Keratinocyte (primary cell): ENCODE measurements at regions not wholly inside any gene's neighbourhood (a gene's known extent, or its start where the extent isn't known, plus 50 kb on each side); places are given as distances from the start of the nearest gene placed in this dataset.

Source experiments
- DNase-seq: peaks from one replicate; pipeline ENCODE4 v3.0.0-alpha.2; 2011; ENCODE audit warnings: low read depth, missing footprints, low spot score
- FAIRE-seq: peaks from 2 replicates; lab custom pipeline; 2011; peaks lifted over from hg19 to GRCh38; lab: Jason Lieb, UNC
- H2AFZ ChIP-seq: 2 replicates; pipeline ENCODE4 v1.6.0; 2012; ENCODE audit warnings: low read length, control low read depth, inconsistent platforms; ENCODE audit not compliant: control insufficient read depth
- H3K27ac ChIP-seq: 2 replicates; pipeline ENCODE4 v1.5.1; 2011; ENCODE audit warnings: low read length; ENCODE audit not compliant: control insufficient read depth, insufficient read depth
- H3K27me3 ChIP-seq: 3 replicates; pipeline ENCODE4 v1.6.0; 2011; ENCODE audit warnings: low read length; ENCODE audit not compliant: control insufficient read depth, insufficient read depth; ENCODE audit errors: extremely low read depth
- H3K36me3 ChIP-seq, 2 experiments: 2 replicates in 1 of 2; 3 replicates in 1 of 2; pipeline ENCODE4 v1.5.1; 2011; ENCODE audit warnings: low read length in 2 of 2, mild to moderate bottlenecking in 1 of 2; ENCODE audit not compliant: control insufficient read depth in 2 of 2, insufficient read depth in 2 of 2; ENCODE audit errors: extremely low read depth in 1 of 2
- H3K4me1 ChIP-seq: 3 replicates; pipeline ENCODE4 v1.5.1; 2011; ENCODE audit warnings: low read length; ENCODE audit not compliant: control insufficient read depth, insufficient read depth; ENCODE audit errors: extremely low read depth
- H3K4me2 ChIP-seq: 3 replicates; pipeline ENCODE4 v1.6.0; 2011; ENCODE audit warnings: low read depth, low read length; ENCODE audit not compliant: control insufficient read depth, insufficient read depth; ENCODE audit errors: extremely low read depth
- H3K4me3 ChIP-seq, 3 experiments: fragments of 200-600 bp in 1 of 3; sonication (generic) in 1 of 3; 2 replicates in 2 of 3; 3 replicates in 1 of 3; pipeline ENCODE4 v1.5.1; 2011 to 2016; ENCODE audit warnings: low read length in 3 of 3, mild to moderate bottlenecking in 3 of 3, control low read depth in 2 of 3, inconsistent platforms in 1 of 3, low read depth in 1 of 3, mixed read lengths in 1 of 3, mixed run types in 1 of 3, moderate library complexity in 1 of 3; ENCODE audit not compliant: control insufficient read depth in 2 of 3, insufficient read depth in 2 of 3; ENCODE audit errors: extremely low read depth in 1 of 3
- H3K79me2 ChIP-seq: 2 replicates; pipeline ENCODE4 v1.6.0; 2012; ENCODE audit warnings: low read length; ENCODE audit not compliant: control insufficient read depth, insufficient read depth
- H3K9ac ChIP-seq: 3 replicates; pipeline ENCODE4 v1.6.0; 2011; ENCODE audit warnings: low read length; ENCODE audit not compliant: control insufficient read depth, insufficient read depth; ENCODE audit errors: extremely low read depth
- H3K9me1 ChIP-seq: 3 replicates; pipeline ENCODE4 v1.6.0; 2011; ENCODE audit warnings: low read length; ENCODE audit not compliant: control insufficient read depth, insufficient read depth; ENCODE audit errors: extremely low read depth
- H3K9me3 ChIP-seq: 2 replicates; pipeline ENCODE4 v1.5.1; 2012; ENCODE audit warnings: low read depth, low read length; ENCODE audit not compliant: control insufficient read depth
- H4K20me1 ChIP-seq: 3 replicates; pipeline ENCODE4 v1.6.0; 2011; ENCODE audit warnings: low read length; ENCODE audit not compliant: control insufficient read depth, insufficient read depth; ENCODE audit errors: extremely low read depth
- CTCF ChIP-seq, 3 experiments: IDR thresholded peaks in 1 of 3; conservative IDR thresholded peaks in 1 of 3; optimal IDR thresholded peaks in 1 of 3; 2 replicates in 2 of 3; 3 replicates in 1 of 3; pipeline versions ENCODE3 to v1.5.1; 2011; ENCODE audit warnings: low read length in 3 of 3, mild to moderate bottlenecking in 3 of 3, moderate library complexity in 2 of 3, control low read depth in 1 of 3, inconsistent platforms in 1 of 3; ENCODE audit not compliant: insufficient read depth in 2 of 3; ENCODE audit errors: extremely low read depth in 1 of 3
- EZH2 ChIP-seq: IDR thresholded peaks from one replicate; pipeline ENCODE4 v1.6.1; 2012; ENCODE audit warnings: inconsistent platforms, mild to moderate bottlenecking, low read length, moderate library complexity
- dilution Hi-C: fragments of 300-500 bp; cut with MboI; formaldehyde crosslinking; loops from one replicate; pipeline ENCODE4 v1.7.0; 2020; ENCODE audit warnings: low sequenced_read_pairs; ENCODE audit not compliant: extremely low pct_ligation_motif_present

- no peaks in the 10 kb centered on the region for H3K4me1 ChIP-seq
- no peaks in the 10 kb centered on the region for H3K9me1 ChIP-seq
- no peak for TF ChIP-seq CTCF (optimal IDR thresholded peaks at IDR 0.05 in 1 of 3, IDR thresholded peaks at IDR 0.05 in 1 of 3, conservative IDR thresholded peaks at IDR 0.05 in 1 of 3; ENCODE audit: extremely low read depth in 1 of 3, insufficient read depth in 2 of 3, low read length in 3 of 3)
- TF ChIP-seq EZH2, result no peak
- no peak overlapping the region for H3K4me3 ChIP-seq
- FAIRE-seq, result no peak
- no peak for DNase-seq
- dilution Hi-C loops, result no loop called here
- H3K27ac ChIP-seq, result no peak overlapping the region
- no peak overlapping the region for H2AFZ ChIP-seq
- no peaks in the 10 kb centered on the region for H4K20me1 ChIP-seq
- no peaks in the 10 kb centered on the region for H3K79me2 ChIP-seq
- H3K4me2 ChIP-seq, result no peak overlapping the region
- H3K9ac ChIP-seq, result no peak overlapping the region
- H3K9me3 ChIP-seq, result no peaks in the 10 kb centered on the region
- no peaks in the 10 kb centered on the region for H3K36me3 ChIP-seq
- peaks cover 5% of the 10 kb centered on the region for H3K27me3 ChIP-seq
Measured at GRCh38 chr3:13746385-13746784, 133.5 kb downstream of the WNT7A start.

DNA sequence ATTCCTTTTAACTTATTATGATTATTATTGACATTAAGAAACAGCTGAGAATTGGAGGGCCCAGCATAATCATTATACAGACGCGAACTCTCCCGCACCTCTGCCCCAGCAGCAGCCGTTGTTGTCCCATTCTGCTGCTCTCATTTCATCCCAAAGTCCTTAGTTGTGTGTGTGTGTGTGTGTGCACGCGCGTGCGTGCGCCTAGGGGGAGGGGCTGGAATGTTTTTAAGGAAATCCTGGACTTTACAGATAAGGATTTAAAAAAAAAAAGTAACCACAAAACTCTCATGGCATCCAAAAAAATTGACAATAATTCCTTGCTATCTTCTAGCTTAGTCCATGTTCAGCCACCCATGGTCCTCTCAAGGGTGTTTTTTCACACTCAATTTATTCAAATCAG is 134.2 kb downstream of the WNT7A start:
- H2AFZ ChIP-seq, result no peak overlapping the region
- H3K79me2 ChIP-seq, result no peaks in the 10 kb centered on the region
- dilution Hi-C loops, result no loop called here
- no peak for FAIRE-seq
- no peaks in the 10 kb centered on the region for H4K20me1 ChIP-seq
- no peak overlapping the region for H3K9ac ChIP-seq
- peaks cover 11% of the 10 kb centered on the region for H3K27me3 ChIP-seq
- no peak overlapping the region for H3K4me3 ChIP-seq
- H3K36me3 ChIP-seq, result no peaks in the 10 kb centered on the region
- H3K9me1 ChIP-seq, result no peaks in the 10 kb centered on the region
- TF ChIP-seq CTCF (optimal IDR thresholded peaks at IDR 0.05 in 1 of 3, IDR thresholded peaks at IDR 0.05 in 1 of 3, conservative IDR thresholded peaks at IDR 0.05 in 1 of 3; ENCODE audit: extremely low read depth in 1 of 3, insufficient read depth in 2 of 3, low read length in 3 of 3) (no peak), EZH2 (no peak)
- H3K4me2 ChIP-seq, result no peak overlapping the region
- DNase-seq, result no peak
- no peak overlapping the region for H3K27ac ChIP-seq
- H3K9me3 ChIP-seq, result no peaks in the 10 kb centered on the region
- no peaks in the 10 kb centered on the region for H3K4me1 ChIP-seq
